Central memory CD4-positive, alpha-beta T cell (primary cell): ENCODE measurements at regions not wholly inside any gene's neighbourhood (a gene's known extent, or its start where the extent isn't known, plus 50 kb on each side); places are given as distances from the start of the nearest gene placed in this dataset.
"Not testable (repeated sequence)": the region's sequence is repeated elsewhere in the genome, so short reads cannot be mapped to it uniquely, and the experiment has no call there.

ENCODE experiments used
- DNase-seq: peaks from one replicate; pipeline ENCODE4 v3.0.0; 2022

GRCh38 chr7:85396676-85397075 lies 209.8 kb upstream of the SEMA3D start:
- no peak for DNase-seq

- no peak for DNase-seq
Observed at GRCh38 chr7:85392789-85393188, 205.9 kb upstream of the SEMA3D start.

DNA sequence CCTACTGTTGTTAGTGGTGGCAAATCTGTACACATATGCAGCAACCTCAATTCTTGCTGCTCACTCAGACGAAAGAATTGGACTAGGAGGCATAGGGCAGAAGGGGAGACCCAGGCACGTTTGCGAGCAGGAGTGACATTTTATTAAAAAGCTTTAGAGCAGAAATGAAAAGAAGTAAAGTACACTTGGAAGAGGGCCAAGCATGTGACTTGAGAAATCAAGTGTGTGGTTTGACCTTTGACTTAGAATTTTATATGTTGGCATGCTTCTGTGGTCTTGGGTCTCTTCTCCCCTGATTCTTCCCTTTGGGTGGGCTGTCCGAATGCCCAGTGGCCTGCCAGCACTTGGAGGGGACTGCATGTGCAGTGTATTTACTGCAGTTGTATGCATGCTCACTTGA lies 205.5 kb upstream of the SEMA3D start:
- DNase-seq = no peak

DNA sequence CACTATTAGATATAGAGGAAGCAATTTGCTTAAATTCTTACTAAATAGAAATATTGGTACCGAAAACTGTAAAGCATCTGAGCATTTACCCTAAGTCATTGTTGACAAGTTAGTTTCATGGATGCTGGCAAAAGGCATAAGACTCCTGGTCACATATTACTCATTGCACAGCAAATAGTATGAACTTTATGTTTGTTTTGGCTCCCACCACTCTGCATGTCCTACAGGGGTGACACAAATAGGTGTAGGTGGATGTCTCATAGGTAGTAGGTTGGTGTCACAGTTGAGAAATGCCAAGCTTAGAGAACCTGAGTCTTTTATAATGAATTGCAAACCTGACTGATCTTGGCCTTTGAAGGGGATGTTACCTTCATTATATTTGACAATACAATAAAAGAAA lies 199.6 kb upstream of the SEMA3D start:
- no peak for DNase-seq

DNA sequence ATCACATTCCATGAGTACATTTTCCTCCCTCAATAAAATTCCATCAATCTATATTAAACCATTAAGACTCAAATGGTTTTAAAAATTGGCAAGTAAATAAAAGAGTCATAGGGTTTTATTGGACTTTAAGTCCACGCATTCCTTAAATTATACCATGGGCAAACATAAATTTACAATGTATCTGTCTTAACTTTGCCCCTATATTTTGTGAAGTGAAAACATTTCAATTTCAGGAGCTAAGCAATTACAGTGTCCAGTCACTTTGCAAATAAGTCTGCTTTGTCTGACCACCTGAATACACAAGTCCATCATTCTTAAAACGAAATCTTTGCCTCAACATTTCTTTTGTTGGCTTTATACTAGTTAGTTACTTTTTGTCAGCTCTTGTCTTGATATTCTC lies 197.5 kb upstream of the SEMA3D start:
- no peak for DNase-seq

DNA sequence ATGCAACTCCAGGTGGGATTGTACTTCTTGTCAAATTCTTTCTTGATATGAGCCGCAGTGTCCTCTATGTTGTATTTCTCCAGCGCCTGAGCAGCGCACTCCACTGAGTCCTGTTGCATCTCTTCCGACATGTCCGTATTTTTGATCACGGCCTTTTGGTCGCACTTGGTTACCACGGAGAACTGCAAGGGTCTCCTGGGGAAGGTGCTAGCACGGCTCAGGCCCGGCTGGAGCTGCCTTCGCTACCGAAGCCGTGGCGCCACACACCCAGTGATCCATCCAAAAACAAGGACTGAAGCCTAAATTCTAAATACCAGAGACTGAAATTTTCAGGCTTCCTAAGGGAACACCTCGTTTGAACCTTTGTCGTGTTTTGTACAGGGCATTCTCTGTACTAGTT lies 194.4 kb upstream of the SEMA3D start:
- DNase-seq = no peak

GRCh38 chr7:85376589-85376988 lies 189.7 kb upstream of the SEMA3D start:
- no peak for DNase-seq

DNA sequence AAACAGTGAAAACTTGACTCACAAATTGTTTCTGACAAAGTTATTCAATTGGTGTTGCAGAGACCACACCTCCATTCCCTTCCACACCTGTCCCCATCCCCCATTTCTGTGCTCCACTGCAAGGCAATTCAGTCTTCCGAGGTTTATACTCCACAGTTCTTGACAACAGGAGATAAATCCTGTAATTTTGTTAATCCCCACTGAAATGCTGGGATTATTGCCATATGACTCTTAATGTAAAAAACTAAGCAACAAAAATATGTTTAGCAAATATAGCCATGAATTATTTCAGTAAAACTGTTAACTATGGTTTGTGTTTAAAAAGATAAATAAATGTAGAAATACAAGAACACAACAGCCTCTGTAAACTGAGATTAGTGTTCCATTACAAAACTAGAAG lies 170.1 kb upstream of the SEMA3D start:
- no peak for DNase-seq

- DNase-seq = no peak
Observed at GRCh38 chr7:85343484-85343883, 156.6 kb upstream of the SEMA3D start.

- no peak for DNase-seq
Observed at GRCh38 chr7:85342781-85343180, 155.9 kb upstream of the SEMA3D start.

GRCh38 chr7:85341973-85342372 lies 155.1 kb upstream of the SEMA3D start:
- DNase-seq = no peak

DNA sequence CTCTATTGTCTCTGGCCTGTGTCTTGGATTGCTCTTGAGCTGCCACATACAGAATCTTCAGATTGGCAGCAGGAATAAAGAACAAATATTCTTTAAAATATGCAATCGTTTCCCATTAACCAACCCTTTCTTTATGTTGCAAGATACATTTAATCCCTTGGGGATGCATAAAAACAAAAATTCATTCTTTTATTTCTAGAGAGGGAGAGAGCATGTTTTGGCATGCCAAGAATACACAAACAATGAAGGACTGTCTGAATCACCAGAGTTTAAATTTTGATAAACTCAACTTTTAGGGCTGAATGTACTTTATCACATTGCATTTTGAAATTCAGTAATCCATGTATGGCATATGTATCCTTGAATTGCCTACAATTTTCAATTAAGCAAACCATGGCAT lies 154.3 kb upstream of the SEMA3D start:
- no peak for DNase-seq

DNA sequence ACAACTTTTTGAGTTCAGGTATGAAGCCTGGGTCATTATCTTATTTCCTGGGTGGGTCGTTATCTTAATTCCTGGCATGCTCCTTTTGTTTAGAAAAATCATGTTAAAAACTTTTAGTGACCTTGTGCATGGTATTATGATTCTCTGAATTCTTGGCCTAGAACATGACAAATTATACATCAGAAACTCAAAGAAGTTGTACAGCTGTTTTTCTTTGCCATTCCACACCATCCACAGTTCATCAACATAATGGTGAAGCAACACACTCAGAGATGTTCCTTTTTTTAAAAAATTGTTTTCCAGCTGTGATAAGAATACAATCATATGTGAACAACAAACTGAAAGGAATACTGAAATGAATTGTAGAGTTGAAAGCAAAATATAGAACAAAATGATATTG lies 149.2 kb upstream of the SEMA3D start:
- no peak for DNase-seq

GRCh38 chr7:85335113-85335512 lies 148.3 kb upstream of the SEMA3D start:
- not testable (repeated sequence) for DNase-seq

DNA sequence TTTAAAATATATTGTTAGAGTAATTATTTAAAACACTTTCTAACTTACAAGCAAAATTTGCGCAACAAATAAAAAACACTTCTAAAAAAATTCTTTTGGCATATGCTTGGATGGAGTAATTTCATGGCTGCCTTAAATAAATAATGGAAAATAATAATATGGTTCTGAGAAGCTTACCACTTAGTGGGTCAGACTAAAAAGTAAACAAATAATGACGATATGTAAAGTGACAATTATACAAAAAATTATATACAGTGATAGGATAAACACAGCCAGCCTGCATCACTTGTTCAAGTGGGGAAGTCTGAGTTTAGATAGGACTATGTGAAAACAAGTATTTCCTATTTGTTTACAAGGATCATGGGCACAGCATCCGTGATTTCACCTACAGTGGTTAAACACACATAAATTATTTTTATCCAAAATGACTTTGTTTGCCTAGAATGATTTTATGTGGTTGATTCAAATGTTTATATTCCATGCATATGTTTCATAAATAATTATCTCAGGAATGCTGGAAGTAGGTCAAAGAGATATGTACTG lies 141.7 kb upstream of the SEMA3D start:
- DNase-seq = no peak

DNA sequence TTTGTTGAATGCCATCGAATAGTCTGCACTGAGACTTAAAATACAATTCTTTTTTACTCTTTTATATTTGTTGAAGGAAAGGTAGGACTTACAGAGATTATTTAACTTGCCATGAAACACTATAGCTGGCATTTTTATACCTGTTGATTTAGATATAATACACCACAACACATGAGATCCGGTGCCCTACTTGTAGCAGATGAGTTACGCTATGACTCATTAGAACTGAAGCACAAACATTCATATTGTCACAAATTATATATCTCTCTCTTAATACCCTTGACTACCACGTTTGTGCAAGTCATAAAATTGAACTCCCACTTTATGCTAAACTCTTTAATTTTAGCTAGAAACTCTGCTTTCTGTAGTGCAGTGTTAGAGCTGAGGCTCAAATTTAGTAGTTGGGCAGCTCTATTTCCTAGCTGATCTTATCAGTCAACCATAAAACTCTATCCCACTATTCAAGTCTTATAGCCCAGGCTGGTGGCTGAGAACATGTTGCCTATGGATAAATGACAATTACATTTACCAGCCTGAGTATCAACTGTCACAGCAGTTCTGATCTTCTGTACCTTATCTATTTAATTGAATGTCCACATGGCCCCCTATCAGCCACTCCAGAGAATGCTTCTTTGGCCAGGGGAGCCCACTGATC lies 137.4 kb upstream of the SEMA3D start:
- DNase-seq = no peak

DNA sequence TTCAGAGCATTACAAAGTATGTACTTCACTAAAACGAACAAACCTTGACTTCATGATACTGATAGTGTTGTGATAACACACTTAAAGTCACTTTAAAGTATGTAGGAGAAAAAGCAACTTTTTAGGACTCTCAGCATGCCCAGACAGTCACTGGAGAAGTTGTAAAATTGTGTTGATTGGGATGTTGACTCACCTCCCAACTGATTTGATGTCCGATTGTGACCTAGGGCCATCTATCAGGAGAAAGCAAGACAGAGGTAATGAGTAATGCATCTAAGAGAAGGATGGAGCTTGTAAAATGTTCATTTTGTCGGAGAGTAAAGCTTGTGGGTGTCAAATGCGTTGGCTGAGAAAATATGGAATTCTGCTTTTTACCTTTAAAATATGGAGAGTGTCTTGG lies 135.4 kb upstream of the SEMA3D start:
- DNase-seq = no peak

GRCh38 chr7:85320699-85321476 lies 134.0 kb upstream of the SEMA3D start:
- no peak for DNase-seq

- DNase-seq = no peak
Observed at GRCh38 chr7:85316489-85316888, 129.6 kb upstream of the SEMA3D start.

DNA sequence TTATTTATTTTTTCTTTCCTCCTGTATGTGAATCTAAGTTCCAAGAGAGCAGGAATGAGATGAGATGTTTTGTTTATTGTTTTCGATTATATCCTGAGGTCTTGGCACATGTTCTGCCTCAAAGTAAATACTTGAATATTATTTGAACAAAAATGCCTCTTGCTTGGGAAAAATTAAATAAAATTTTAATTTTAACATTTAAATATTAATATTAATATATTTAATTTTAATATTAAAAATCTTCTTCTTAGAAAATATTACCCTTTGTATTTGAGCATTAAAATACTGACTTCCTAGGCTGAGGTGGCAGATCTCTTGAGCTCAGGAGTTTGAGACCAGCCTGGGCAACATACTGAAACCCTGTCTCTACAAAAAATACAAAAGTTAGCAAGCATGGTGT lies 123.4 kb upstream of the SEMA3D start:
- DNase-seq = no peak

DNA sequence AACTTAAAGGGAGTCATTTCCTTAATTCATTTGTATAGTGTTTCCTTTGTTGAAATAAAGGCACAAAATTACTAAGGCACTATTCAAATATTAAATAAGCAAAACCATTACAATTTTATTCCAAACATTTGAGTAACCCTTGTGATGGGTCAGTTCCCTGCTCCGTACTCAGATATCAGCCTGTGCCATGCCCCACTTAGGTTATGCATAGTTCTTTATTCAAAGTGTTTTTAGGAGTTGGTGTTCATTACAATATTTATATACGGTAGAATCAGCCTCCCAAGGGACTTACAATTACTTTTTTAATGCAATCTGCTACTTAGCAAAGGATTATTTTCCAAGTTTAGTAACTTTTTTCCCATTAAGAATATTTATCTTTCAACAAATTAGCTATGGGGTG lies 119.3 kb upstream of the SEMA3D start:
- DNase-seq = no peak

DNA sequence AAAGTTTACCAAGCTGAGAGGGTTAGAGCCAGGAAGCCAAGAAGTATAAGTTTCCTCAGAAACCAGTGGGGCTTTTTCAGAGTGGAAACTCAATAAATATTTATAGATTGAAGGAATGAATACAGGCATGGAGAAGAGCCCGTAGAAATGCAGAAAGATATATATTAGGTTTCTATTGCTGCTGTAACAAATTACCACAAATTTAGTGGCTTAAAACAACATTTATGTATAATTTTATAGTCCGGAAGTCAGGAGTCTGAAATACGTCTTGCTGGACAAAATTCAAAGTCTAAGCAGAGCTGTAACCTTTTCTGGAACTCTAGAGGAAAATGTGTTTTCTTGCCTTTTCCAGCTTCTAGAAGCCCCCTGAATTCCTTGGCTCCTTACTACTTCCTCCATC lies 107.3 kb upstream of the SEMA3D start:
- DNase-seq = no peak

DNA sequence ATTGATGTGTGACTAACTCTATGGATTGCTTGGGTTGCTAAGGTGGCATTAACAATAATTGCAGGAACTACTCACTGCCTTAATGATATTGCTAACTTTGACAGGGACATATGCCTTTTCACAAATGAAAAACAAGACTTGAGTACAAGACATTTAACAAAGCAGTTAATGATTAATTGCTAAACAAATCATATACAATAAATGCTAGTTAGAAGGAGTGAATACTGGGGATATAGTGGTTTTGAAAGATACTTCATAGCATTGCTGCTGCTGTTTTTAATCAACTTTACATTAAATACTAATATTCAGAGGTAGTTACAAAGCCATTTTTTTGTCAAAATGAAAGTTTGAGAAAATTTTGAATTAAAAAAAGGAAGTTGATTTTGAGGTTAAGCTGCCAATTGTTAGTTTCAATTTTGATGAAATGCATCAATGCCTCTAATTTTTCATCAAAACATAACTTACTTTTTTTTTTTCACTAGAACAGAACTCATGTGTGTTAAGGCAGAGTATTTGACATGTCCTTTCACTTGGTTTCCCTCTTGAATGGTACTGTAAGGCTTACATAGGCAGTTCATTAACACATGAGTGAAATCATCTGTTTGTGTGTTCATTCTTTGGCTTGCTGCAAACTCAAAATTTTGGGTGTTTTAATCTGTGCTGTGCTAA lies 106.2 kb upstream of the SEMA3D start:
- DNase-seq = no peak

GRCh38 chr7:85290269-85290668 lies 103.4 kb upstream of the SEMA3D start:
- no peak for DNase-seq
